ENCODE measurements at regions not wholly inside any gene's neighbourhood (a gene's known extent, or its start where the extent isn't known, plus 50 kb on each side); places are given as distances from the start of the nearest gene placed in this dataset.

DNA sequence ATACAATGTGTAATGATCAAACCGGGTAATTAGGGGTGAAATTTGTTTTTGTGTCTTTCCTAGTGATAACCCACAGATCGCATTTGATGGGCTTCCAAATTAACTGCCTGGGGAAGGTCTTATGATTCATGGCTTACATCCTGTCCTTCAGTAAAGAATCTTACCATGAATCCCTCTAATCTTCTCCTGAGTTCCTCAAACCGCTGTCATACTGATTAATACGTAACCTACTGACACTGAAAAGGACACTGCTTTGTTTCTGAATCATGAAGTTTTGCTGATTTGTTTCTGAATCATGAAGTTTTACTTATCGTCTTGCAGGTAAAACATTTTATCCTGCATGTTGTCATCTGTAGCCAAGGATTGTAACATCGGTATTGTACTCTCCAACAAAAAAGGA lies 52.0 kb upstream of the CRY1 start (continued):
- TF ChIP-seq HDAC2 (IDR thresholded peaks at IDR 0.05; ENCODE audit: borderline replicate concordance in 1 of 2, low read depth in 2 of 2, low read length in 2 of 2) (no peak), KDM1A (IDR thresholded peaks at IDR 0.05; ENCODE audit: borderline replicate concordance, low read length) (no peak), SUZ12 (IDR thresholded peaks at IDR 0.05; ENCODE audit: low read length) (no peak), POLR2AphosphoS5 (IDR thresholded peaks at IDR 0.05; ENCODE audit: low read depth, low read length) (no peak)

Data from H1 (cell line).